ENCODE measurements at regions not wholly inside any gene's neighbourhood (a gene's known extent, or its start where the extent isn't known, plus 50 kb on each side); places are given as distances from the start of the nearest gene placed in this dataset.
"Not testable (repeated sequence)": the region's sequence is repeated elsewhere in the genome, so short reads cannot be mapped to it uniquely, and the experiment has no call there.

DNA sequence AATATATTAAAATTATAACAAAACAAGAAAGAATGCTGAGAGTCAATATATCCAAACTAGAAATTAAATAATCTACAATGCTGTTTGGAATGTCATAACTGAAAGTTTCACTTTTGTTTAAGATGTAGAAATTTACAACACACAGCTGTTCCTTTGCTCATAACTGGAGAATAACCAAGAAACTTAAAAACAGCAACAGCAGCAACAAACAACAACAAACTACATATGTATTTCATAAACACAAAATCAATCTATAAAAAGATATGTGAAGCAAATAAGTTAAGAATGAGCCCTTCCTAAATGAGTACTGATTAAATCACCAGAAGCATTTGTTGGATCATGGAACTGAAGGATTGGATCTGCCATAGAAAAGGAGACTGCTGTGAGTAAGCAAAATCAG is 456.5 kb upstream of the ZNF804A start:
- DNase-seq, result no peak

DNA sequence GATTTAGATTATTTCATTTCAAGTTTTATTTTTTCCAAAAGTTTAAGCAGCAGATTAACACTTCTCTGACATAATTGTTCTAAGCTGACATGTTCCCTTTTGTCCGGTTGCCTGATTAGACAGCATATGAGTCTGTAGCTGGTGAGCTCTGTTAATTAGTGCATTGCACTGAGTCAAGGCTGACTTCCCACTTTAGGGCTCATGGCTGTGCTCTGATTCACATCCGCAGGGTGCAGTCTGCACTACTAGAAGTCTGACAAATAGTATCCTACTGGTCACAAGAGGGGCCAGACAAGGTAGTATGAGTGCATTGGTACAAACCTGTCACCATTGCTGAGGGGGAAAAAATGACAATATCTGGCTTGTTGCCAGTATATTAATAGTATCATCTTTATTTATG is 443.9 kb upstream of the ZNF804A start:
- no peak for DNase-seq

DNA sequence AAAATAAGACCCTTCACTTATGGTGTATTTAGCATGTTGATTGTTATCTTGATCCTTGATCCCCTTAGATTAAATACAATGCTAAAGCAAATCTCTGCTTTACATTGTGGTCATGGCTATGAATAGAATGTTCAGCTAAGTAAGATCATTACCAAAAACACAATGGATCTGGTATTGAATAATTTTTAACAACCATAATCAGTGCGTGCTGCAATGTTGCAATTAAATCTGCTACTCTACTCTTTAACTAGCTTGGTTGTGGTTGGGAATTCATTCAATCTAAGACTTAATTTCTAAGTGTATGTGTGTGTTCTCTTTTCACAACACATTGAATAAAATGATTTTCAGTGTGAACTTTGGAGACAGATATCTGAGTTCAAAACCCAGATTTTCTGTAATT is 442.5 kb upstream of the ZNF804A start:
- no peak for DNase-seq

DNA sequence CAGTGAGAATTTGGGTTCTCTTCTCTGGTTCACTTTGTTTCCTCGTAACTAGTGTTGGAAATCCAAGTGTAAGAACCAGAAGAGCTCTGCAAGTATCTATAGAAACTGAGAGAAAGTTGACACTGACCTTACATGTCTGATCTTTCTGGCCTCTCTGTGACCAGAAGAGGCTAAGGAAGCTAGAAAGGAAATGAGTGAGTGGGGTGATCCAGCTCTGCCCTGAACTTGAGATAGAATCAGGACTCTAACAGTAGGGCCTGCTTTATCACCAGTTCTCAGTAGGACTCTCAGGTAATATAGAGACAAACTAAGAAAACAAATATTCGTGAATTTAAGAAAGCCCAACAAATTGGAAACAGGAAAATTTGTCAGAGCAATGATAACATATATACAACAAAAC is 441.2 kb upstream of the ZNF804A start:
- no peak for DNase-seq

DNA sequence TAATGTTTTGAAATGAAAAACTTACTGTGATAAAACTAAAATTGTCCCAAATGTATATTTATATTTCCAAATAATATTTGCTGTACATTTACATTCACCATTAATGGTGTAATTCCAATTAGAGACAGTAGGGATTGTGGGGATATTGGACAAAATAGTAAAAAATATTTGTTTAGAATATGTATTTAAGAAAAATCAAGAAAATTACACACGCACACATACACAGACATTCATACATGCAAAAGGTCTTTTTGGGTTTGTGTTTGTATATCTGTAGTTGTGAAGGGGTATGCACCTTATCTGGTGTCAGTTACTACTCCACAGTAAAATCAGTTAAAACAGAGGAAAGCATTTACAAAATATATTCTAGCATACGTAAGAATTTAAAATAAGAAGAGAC is 435.9 kb upstream of the ZNF804A start:
- no peak for DNase-seq

DNA sequence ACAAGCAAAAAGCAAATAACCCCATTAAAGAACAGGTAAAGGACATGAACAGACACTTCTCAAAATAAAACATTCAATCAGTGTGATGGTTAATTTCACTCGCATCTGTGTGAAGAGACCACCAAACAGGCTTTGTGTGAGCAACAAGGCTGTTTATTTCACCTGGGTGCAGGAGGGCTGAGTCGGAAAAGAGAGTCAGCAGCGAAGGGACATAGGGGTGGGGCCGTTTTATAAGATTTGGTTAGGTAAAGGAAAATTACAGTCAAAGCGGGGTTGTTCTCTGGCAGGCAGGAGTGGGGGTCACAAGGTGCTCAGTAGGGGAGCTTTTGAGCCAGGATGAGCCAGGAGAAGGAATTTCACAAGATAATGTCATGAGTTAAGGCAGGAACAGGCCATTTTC is 429.5 kb upstream of the ZNF804A start:
- DNase-seq, result not testable (repeated sequence)

DNA sequence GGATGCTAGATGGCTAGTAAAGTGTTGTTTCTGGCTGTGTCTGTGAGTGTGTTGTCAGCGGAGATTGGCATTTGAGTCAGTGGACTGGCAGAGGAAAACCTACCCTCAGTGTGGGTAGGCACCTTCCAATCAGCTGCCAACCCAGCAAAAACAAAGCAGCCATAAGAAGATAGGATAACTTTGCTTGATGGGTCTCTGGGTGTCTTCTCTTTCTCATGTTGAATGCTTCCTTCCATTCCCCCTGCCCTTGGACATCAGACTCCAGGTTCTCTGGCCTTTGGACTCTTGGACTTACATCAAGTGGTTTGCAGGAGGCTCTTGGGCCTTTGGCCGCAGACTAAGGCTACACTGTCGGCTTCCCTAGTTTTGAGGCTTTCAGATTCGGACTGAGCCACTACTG is 429.0 kb upstream of the ZNF804A start:
- DNase-seq, result no peak

DNA sequence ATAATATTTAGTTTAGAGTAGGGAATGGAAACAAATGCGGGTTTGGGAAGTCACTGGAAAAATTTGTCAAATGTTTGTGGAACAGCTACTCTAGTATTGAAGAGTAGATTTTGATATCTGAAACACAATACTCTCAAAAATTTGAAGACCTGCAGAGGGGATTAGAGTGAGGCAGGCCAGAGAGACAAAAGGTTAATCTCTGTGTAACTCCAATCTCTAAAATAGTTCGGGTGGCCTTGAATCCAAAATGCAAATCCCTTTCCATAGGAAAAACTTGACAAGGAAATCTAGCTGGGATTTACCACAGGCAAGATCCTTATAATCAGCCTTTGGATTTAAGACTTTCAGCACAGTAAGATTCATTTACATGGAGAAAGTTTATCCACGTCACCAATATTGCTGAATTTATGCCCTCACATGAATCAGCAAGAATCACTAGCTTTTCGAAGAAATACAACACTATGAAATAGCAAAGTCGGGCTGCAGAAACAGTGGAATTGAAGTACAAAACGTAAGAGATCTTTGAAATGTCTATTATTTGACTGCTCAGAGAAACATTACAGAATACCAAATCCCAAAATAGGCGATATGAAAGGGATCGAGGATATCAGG is 423.7 kb upstream of the ZNF804A start:
- DNase-seq, result no peak

DNA sequence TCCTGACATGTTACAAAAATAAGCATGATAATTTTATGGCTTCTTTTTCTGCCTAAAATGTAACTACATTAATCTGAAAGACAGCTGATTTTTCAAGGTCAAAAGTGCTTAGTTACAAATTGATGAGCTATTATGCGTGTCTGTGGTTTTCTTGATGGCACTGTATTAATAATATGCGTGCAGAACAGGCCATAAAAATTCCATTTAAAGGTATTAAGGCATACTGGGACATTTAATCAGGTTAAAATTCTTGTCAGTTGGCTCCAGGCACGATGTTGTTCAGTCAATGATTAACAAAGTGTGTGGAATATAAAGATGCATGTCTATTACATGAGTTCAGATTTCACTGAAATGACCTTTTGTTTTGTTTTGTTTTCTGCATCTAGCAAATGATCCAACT is 420.1 kb upstream of the ZNF804A start:
- no peak for DNase-seq

DNA sequence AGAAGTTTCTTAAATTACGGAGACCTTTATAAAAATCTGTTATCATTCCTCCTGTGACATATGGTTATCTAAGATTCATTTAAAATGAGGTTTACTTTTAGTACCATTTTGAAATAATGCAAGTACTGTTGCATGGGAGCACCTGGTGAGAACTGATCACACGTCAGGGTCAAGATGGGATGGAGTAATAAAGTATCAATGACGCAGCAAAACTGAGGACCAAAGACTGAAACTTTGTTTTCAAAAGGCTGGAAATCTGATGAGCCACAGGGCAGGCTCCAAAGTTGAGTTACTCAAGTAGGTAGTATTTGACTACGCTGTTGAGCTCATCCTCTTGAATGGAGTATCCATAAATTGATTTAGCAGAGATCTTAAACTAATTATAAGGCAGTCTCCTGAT is 411.9 kb upstream of the ZNF804A start:
- no peak for DNase-seq

DNA sequence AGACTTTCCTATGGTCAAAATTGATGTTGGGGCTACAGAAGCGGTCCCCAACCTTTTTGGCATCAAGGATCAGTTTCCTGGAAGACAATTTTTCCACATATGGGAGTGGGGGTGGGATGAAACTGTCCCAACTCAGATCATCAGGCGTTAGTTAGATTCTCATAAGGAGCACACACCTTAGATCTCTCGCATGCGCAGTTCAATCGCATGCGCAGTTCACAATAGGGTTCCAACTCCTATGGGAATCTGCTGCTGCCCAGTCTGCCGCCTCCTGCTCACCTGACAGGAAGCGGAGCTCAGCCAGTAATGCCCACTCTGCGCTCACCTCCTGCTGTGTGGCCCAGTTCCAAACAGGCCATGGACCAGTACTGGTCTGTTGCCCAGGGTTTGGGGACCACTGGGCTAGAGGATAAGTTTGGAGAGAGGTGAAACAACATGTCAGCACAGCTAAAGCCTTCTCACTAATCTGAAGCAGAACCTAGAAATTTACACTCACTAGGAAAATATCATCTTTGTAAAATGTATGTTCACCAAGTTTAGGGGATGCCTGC is 410.8 kb upstream of the ZNF804A start:
- no peak for DNase-seq

DNA sequence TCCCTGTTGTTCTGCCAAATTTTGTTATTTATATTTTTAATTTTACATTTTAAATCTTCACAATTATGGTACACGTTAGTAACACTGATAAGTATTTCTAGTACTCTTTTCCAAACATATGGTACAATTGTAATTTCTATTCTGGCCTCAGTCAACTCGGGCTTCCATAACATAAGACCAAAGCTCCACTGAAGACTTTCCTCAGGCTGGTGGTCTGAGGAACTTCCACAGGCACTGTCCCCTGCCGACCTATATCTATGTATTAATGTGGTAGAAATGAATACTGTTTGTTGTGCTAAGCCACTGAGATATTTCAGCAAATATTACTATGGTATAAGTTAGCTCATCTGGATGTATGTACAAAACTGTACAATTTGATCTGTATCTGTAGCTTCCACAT is 407.6 kb upstream of the ZNF804A start:
- no peak for DNase-seq

DNA sequence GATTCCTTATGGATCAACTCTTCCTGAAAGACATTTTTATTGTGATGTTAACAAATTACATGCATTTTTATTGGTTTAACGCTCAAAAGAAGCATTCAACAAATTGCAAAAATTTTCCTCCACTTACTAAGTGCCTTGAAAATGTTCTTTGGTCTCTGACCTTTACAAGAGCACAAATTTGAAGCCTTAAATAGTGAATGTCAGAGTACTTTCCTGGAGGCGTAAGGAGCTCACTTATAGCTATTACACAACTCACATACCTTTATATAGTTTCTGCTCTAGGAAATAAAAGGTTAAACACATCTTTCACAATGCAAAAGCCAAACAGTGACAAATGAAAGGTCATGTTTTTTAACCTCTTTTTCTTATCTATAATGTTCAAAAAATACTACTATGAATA is 405.7 kb upstream of the ZNF804A start:
- no peak for DNase-seq

DNA sequence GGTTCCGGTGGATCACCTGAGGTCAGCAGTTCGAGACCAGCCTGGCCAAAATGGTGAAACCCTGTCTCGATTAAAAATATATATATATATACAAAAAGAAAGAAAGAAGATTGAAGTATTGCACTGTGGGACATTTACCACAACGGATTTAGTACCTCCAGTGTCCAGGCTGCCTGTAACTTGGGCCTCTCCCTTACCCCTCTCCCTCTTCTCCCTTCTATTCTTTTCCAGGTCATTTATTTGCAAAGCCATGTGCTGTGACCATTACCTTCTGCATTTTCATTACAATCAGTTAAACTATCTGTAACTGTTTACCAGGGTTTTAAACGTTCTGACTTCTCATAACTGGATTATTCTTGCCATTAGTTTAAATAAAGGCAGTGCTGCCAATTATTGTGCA is 400.9 kb upstream of the ZNF804A start:
- no peak for DNase-seq

DNA sequence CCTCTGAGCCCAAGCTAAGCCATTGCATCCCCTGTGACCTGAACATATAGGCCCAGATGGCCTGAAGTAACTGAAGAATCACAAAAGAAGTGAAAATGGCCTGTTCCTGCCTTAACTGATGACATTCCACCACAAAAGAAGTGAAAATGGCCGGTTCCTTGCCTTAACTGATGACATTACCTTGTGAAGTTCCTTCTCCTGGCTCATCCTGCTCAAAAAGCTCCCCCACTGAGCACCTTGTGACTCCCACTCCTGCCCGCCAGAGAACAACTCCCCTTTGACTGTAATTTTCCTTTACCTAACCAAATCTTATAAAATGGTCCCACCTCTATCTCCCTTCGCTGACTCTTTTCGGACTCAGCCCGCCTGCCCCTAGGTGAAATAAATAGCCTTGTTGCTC is 399.5 kb upstream of the ZNF804A start:
- not testable (repeated sequence) for DNase-seq

DNA sequence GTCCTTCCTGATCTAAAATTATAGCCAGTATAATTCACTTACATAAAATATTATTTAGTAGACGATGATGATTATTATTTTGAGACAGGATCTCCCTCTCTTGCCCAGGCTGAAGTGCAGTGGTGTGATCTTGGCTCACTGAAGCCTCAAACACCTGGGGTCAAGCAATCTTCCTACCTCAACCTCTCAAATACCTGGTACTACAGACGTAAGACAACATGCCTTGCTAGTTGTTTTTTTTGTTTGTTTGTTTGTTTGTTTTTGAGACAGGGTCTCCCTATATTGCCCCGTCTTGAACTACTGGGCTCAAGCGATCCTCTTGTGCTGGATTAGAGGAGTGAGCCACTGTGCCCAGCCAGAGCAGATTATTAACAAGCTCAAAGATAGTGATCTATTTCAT is 399.1 kb upstream of the ZNF804A start:
- DNase-seq, result no peak

DNA sequence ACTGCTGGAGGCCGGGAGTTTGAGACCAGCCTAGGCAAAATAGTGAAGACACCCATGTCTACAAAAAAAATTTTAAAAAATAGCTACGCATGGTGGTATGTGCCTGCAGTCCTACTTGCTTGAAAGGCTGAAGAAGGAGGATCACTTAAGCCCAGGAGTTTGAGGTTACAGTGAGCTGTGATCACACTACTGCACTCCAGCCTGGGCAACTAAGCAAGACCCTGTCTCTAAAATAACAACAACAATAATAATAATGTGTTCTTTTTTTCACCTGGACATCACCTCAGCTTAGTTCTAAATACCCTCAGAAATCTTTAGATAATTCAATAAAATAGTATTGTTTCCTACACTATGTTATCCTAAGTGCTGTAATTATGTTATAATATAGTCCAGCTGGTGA is 397.1 kb upstream of the ZNF804A start:
- no peak for DNase-seq

DNA sequence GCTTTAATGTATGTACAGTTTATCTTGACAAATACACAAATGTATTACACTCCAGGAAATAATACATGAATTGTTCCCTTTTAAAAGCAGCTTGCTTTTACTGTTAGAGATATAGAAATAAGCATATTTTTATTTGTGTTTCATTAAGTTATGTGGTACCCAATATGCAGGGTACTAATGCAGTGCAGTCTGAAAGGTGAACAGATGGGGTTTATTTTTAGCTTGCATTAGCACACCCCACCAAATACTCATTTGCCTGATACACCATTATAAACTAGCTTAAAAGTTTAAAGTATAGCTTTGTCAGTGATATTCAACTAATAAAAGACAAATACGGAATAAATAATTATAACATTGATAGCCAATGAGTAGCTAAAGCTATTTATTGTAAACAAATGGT is 394.7 kb upstream of the ZNF804A start:
- no peak for DNase-seq

DNA sequence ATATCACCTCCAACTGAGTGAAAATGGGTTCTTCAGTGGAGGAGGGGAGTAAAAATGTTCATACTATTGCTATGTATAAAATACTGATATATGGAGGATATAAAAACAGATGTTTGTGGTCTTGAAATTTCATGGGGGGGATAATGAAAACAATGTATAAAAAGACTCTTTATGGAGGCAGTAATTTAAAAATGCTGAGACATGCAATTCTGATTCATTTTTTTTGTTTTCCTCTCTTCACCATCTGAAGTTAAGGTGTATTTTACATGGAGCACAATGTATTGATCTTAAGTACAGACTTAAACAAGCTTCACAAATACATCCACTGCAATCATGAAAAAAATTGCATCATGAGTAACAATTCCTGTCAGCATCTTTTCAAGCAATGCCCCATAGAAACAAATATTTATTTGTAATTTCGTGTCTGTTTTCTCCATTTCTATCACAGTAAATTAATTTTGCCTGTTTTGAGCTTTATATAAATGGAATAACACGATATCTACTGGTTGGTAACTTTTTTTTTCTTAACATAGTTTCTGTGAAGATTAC is 393.2 kb upstream of the ZNF804A start:
- DNase-seq, result no peak

DNA sequence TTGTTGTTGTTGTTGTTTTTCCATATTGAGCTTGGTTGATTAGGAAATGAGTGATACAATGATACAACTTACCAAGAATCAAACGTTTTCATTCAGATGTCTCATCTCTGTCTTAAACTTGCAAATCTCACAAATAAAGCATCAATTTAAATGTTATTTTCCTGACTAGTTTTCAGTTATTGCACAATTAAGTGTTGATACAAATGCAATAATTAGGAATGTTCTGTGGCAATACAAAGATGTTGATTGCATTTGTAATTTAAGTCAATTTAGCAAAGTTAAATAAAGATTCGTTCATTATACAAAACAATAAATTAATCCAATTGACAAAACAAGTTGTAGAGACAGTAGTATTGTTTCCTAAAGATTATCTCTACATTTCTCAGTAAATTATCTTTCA is 392.3 kb upstream of the ZNF804A start:
- DNase-seq, result no peak

DNA sequence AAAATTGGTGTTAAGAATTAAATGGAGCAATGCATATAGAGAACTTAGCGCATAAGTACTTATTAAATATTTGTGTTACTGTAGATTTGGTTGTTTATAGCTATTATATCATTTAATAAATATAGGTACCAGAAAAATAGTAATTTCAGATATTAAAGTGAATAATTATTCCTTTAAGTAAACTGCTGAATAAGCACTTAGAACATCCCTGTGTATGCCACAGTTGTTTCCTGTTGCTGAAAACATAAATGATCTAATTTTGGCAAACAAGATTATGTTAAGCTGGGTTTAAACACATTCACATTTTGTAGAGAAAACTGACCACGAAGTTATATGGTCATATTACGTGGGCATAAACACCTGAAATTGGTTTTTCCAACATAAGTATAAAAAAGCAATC is 388.0 kb upstream of the ZNF804A start:
- no peak for DNase-seq

DNA sequence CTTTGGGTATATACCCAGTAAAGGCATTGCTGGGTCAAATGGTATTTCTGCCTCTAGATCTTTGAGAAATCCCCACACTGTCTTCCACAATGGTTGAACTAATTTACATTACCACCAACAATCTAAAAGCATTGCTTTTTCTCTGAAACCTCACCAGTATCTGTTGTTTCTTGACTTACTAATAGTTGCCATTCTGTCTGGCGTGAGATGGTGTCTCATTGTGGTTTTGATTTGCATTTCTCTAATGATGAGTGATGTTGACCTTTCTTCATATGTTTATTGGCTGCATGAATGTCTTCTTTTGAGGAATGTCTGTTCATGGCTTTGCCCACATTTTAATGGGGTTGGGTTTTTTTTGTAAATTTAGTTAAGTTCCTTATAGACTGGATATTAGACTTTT is 382.6 kb upstream of the ZNF804A start:
- no peak for DNase-seq

DNA sequence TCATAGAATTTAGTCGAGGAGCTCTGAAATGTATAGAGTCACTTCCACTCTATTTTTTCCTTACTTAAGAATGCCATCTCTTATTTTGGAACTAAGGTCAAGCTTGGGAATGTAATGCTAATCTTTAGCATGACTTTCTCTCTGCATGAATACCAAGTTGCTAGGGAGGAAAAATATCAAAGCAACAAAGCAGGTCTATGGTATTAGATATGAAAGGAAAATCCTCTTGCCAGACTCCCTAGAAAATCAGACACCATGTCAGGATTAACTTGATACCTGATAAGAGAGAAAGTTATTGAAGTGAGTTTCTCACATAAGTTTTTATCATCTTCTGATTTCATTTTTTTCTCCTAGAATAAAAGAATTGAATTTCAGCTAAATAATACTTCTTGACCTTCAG is 341.7 kb upstream of the ZNF804A start:
- DNase-seq, result no peak

DNA sequence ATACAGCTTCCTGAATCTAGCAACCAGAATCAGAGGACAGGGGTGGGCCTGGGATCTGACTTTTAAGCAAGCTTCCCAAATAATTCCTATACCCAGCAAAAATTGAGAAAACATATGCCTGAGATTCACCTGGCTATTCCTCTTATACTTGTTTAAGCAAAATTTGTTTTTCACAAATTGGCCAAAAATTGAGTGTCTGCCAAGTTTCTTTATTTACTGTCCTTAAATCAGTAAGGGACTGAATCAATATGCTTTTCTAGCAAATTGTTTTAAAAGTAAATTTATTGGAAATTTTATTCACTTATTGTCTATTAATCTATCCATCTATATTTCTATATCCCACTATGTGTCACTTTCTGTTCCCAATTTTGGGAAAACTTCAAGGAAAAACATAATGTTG is 337.0 kb upstream of the ZNF804A start:
- no peak for DNase-seq

DNA sequence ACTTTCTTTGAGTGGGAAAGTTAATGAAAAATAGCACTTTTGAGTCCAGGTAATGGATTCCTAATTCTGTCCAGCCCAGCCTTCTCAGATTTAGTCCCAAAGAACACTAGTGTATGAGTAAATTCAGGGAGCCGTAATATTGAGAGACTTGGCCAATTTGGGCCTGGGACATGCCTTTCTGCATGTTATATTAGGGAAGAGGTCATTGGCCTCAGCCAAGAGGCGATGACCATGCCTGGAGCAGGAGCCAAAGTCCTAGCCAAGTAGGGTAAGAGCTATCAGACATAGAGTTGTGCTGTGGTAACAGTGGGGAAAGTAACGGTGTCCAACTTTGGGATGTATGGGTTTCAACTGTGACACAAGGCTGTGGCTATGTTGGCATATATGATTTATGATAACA is 336.5 kb upstream of the ZNF804A start:
- no peak for DNase-seq

All from CD4-positive, alpha-beta T cell treated with Interleukin-4 for 1 hour (primary cell).